Activated naive CD8-positive, alpha-beta T cell (primary cell): ENCODE measurements at regions not wholly inside any gene's neighbourhood (a gene's known extent, or its start where the extent isn't known, plus 50 kb on each side); places are given as distances from the start of the nearest gene placed in this dataset.
"Not testable (repeated sequence)": the region's sequence is repeated elsewhere in the genome, so short reads cannot be mapped to it uniquely, and the experiment has no call there.

Source experiments
- H3K27ac Mint-ChIP-seq: one replicate; pipeline ENCODE4 v1.8.0; 2021; ENCODE audit warnings: mixed read lengths
- H3K27me3 Mint-ChIP-seq: one replicate; pipeline ENCODE4 v1.8.0; 2021; ENCODE audit warnings: mixed read lengths
- H3K36me3 Mint-ChIP-seq: one replicate; pipeline ENCODE4 v1.8.0; 2021; ENCODE audit warnings: mixed read lengths
- H3K4me1 Mint-ChIP-seq: one replicate; pipeline ENCODE4 v1.8.0; 2021; ENCODE audit warnings: low read depth, mixed read lengths
- H3K4me3 Mint-ChIP-seq: one replicate; pipeline ENCODE4 v1.8.0; 2021; ENCODE audit warnings: mild to moderate bottlenecking, mixed read lengths
- H3K9me3 Mint-ChIP-seq: one replicate; pipeline ENCODE4 v1.8.0; 2021; ENCODE audit warnings: low read depth, mixed read lengths

GRCh38 chr1:147103416-147104155, 68.7 kb downstream of the PRKAB2 start:
- peaks cover 12% of the 10 kb centered on the region for H3K27me3 Mint-ChIP-seq
- H3K4me1 Mint-ChIP-seq, H3K4me3 Mint-ChIP-seq, H3K36me3 Mint-ChIP-seq, H3K27ac Mint-ChIP-seq, H3K9me3 Mint-ChIP-seq: not testable (repeated sequence)

DNA sequence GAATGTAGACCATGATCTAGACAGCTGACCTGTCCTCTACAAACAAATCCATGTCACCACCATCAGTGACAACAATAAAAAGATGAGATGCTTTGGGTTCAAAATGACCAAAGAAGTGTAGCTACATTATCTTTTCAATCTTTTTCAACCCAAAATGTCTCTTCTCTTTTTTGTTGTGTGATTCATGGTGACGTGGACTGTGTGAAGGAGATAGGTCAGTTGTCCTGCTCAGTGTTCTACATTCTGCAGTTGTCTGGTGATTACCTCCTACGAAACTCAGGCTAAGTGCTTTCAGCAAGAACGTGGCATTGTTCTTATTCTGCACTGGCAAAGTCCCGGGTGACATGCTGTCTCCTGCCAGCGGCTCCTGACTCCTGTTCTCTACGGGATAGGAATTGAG, 73.1 kb downstream of the PRKAB2 start:
- Mint-ChIP-seq H3K9me3 (no peaks in the 10 kb centered on the region), H3K27ac (no peak overlapping the region), H3K4me3 (no peak overlapping the region), H3K4me1 (peaks cover 5% of the 10 kb centered on the region), H3K27me3 (peaks cover 12% of the 10 kb centered on the region), H3K36me3 (no peaks in the 10 kb centered on the region)

GRCh38 chr1:147098338-147098973, 73.8 kb downstream of the PRKAB2 start:
- not testable (repeated sequence) for H3K4me1 Mint-ChIP-seq, H3K27ac Mint-ChIP-seq, H3K4me3 Mint-ChIP-seq, H3K36me3 Mint-ChIP-seq, H3K9me3 Mint-ChIP-seq
- H3K27me3 Mint-ChIP-seq: peaks cover 12% of the 10 kb centered on the region

GRCh38 chr1:147095691-147096090, 76.6 kb downstream of the PRKAB2 start:
- Mint-ChIP-seq H3K4me1 (peaks cover 5% of the 10 kb centered on the region), H3K4me3 (no peak overlapping the region), H3K27ac (no peak overlapping the region), H3K9me3 (no peaks in the 10 kb centered on the region), H3K27me3 (peaks cover 10% of the 10 kb centered on the region), H3K36me3 (no peaks in the 10 kb centered on the region)

DNA sequence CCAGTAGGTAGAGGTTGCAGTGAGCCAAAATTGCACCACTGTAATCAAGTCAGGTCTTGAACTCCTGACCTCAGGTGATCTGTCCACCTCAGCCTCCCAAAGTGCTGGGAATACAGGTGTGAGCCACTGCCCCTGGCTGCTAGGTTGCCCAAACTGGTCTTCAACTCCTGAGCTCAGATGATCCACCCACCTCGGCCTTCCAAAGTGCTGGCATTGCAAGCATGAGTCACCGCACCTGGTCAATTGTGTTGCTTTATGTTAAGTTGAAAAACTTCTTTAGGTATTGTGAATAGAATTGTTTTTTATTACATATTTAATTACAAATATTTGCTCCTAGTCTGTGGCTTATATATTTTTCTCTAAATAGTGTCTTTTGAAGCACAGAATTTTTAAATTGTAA, 80.5 kb downstream of the PRKAB2 start:
- H3K4me3 Mint-ChIP-seq: no peak overlapping the region
- H3K27ac Mint-ChIP-seq: no peak overlapping the region
- no peaks in the 10 kb centered on the region for H3K9me3 Mint-ChIP-seq
- H3K4me1 Mint-ChIP-seq: no peaks in the 10 kb centered on the region
- peaks cover 12% of the 10 kb centered on the region for H3K27me3 Mint-ChIP-seq
- no peaks in the 10 kb centered on the region for H3K36me3 Mint-ChIP-seq

GRCh38 chr1:147089457-147089856, 82.8 kb downstream of the PRKAB2 start:
- no peaks in the 10 kb centered on the region for H3K36me3 Mint-ChIP-seq
- peaks cover 6% of the 10 kb centered on the region for H3K4me1 Mint-ChIP-seq
- no peak overlapping the region for H3K4me3 Mint-ChIP-seq
- no peak overlapping the region for H3K27ac Mint-ChIP-seq
- H3K9me3 Mint-ChIP-seq: no peaks in the 10 kb centered on the region
- H3K27me3 Mint-ChIP-seq: peaks cover 18% of the 10 kb centered on the region

DNA sequence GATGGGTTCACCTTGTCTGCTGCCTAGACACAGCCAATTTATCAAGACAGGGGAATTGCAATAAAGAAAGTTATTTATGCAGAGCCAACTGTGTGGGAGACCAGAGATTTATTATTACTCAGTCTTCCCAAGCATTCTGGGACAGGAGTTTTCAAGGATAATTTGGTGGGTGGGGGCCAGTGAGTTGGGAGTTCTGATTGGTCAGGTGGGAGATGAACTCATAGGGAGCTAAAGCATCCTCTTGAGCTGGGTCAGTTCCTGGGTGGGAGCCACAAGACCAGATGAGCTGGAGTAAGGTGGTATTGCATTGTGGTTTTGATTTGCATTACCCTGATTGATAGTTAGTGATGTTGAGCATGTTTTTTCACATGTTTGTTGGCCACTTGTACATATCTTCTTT, 86.1 kb downstream of the PRKAB2 start:
- Mint-ChIP-seq H3K9me3 (no peaks in the 10 kb centered on the region), H3K4me3 (no peak overlapping the region), H3K36me3 (peaks cover 3% of the 10 kb centered on the region), H3K27me3 (peaks cover 34% of the 10 kb centered on the region), H3K4me1 (peaks cover 18% of the 10 kb centered on the region), H3K27ac (no peak overlapping the region)

GRCh38 chr1:147084273-147085096, 87.8 kb downstream of the PRKAB2 start:
- Mint-ChIP-seq H3K27ac (peak overlapping the region; percentile 100), H3K9me3 (no peaks in the 10 kb centered on the region), H3K27me3 (peaks cover 40% of the 10 kb centered on the region), H3K4me3 (peak overlapping the region; percentile 90), H3K4me1 (peaks cover 32% of the 10 kb centered on the region), H3K36me3 (peaks cover 4% of the 10 kb centered on the region)

DNA sequence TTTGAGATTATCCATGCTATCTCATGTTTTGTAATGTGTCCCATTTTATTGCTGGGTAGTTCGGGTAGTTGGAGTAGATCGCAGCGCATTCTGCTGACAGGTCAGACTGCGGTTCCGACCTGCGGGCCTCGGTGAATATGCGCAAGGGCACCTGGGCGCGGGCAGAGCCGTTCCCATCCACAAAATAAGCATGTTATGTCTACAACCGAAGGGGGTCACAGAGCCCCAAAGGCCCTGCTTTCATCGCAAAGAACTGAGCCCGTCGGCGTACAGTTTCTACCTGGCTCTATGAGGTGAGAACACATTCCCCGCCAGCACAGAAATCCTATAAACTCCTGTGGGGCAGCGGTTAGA, 88.4 kb downstream of the PRKAB2 start:
- H3K36me3 Mint-ChIP-seq: peaks cover 4% of the 10 kb centered on the region
- no peaks in the 10 kb centered on the region for H3K9me3 Mint-ChIP-seq
- H3K27me3 Mint-ChIP-seq: peaks cover 44% of the 10 kb centered on the region
- H3K27ac Mint-ChIP-seq: peak overlapping the region; percentile 100
- H3K4me1 Mint-ChIP-seq: peaks cover 38% of the 10 kb centered on the region
- peak overlapping the region; percentile 90 for H3K4me3 Mint-ChIP-seq

GRCh38 chr1:147080671-147081394, 91.4 kb downstream of the PRKAB2 start:
- Mint-ChIP-seq H3K9me3 (no peaks in the 10 kb centered on the region), H3K36me3 (peaks cover 4% of the 10 kb centered on the region), H3K27ac (no peak overlapping the region), H3K27me3 (peaks cover 57% of the 10 kb centered on the region), H3K4me3 (peak overlapping the region; percentile 80), H3K4me1 (peaks cover 50% of the 10 kb centered on the region)

DNA sequence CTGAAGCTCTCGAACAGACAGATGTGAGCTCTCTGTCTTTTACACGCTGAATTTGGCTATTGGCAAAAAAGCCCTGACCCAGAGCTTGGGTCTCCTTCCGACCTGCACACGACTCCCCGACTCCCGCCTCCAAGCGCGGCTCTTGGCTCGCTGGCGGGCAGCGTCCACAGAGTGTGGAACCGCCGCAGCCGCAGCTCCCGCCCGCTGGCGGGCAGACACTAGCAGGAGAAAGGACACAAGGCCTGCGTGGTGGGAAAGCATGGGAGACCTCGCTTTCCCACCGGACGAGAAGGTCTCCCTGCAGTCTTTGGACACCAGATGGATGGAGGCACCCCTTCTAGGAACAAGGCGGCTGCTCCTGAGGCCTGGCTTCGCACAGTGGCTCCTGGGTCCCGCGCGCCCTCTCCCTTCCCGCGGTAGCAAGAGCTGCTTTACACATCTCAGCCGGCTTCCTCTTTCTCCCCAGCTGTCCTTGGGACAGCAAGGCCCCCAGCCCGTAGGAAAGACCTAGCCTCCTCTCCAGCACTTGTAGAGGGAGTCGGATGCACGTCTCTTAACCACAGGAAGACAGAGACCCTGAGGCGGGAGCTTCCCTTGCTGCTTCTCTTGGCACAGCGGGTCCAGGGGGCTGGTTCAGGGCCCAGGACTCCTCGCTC, 92.1 kb downstream of the PRKAB2 start:
- Mint-ChIP-seq H3K27me3 (peaks cover 63% of the 10 kb centered on the region), H3K4me1 (peaks cover 50% of the 10 kb centered on the region), H3K27ac (no peak overlapping the region)

DNA sequence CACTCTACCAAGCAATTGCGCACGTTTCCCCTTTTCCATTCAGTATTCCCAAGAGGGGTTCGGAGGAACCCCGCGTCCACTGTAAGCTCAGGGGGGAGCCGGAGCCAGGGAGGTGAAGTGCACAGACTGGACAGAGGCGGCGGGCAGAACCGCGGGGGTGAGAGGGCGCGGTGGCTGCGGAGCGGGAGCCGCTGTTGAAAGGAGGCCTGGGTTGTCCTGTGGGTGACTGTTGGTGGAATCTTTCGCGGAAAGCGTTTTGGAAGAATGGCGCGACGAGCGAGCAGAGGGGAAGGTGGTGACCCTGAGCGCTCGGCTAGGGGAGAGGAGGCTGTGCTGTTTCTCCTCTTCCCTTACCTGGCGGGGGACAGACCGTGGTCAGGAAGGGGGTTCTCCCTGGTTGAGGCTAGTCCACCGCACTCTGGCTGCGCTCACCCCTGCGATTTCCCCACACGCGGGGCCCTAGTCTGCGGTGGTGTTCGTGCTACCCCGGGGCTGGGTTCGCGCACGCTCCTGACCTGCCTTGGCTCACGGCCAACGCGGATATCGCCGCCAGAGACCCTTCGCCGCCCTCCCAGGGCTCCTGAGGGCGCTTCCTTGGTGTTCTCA, 92.8 kb downstream of the PRKAB2 start:
- H3K27ac Mint-ChIP-seq: no peak overlapping the region
- peaks cover 68% of the 10 kb centered on the region for H3K27me3 Mint-ChIP-seq

More for the DNA sequence above, 92.1 kb downstream of the PRKAB2 start:
- peak overlapping the region; percentile 78 for H3K4me3 Mint-ChIP-seq
- H3K9me3 Mint-ChIP-seq: no peaks in the 10 kb centered on the region
- peaks cover 4% of the 10 kb centered on the region for H3K36me3 Mint-ChIP-seq

GRCh38 chr1:147078606-147079399, 93.5 kb downstream of the PRKAB2 start:
- Mint-ChIP-seq H3K4me1 (peaks cover 39% of the 10 kb centered on the region), H3K36me3 (peaks cover 4% of the 10 kb centered on the region), H3K9me3 (no peaks in the 10 kb centered on the region), H3K27me3 (peaks cover 71% of the 10 kb centered on the region), H3K4me3 (peak overlapping the region; percentile 78), H3K27ac (no peak overlapping the region)

More for the DNA sequence above, 92.8 kb downstream of the PRKAB2 start:
- H3K4me1 Mint-ChIP-seq: peaks cover 45% of the 10 kb centered on the region
- H3K9me3 Mint-ChIP-seq: no peaks in the 10 kb centered on the region
- H3K4me3 Mint-ChIP-seq: peak overlapping the region; percentile 78
- peaks cover 4% of the 10 kb centered on the region for H3K36me3 Mint-ChIP-seq
